HCT116 (cell line): ENCODE measurements at regions not wholly inside any gene's neighbourhood (a gene's known extent, or its start where the extent isn't known, plus 50 kb on each side); places are given as distances from the start of the nearest gene placed in this dataset.

Experiments used
- ATAC-seq: fragments of 200-7000 bp; cut with Tn5 transposase; 2 replicates; pipeline ENCODE4 v1.9.1; 2020; ENCODE audit warnings: mild to moderate bottlenecking, moderate library complexity
- BruUV-seq: library from RNA; stranded (reverse); fragments of 400-500 nt; replicated peaks from 2 replicates; lab custom pipeline; 2021; lab: Mats Ljungman, UMichigan
- CTCF ChIA-PET: fragments of 300-600 bp; sonication (Branson Sonifier 250); formaldehyde crosslinking; loops from one replicate; lab custom pipeline; 2021; ENCODE audit warnings: antibody characterized with exemption; lab: Charles Lee
- POLR2A ChIA-PET: fragments of 300-600, 350-600 bp; sonication (Branson Sonifier 250); formaldehyde crosslinking; loops from one replicate; lab custom pipeline; 2021; ENCODE audit warnings: antibody characterized with exemption; lab: Charles Lee
- RAD21 ChIA-PET, 2 experiments: fragments of 300-600 bp; sonication (Branson Sonifier 250); formaldehyde crosslinking; loops; one replicate each; lab custom pipeline; 2023; ENCODE audit warnings: low total read pairs in 2 of 2; ENCODE audit not compliant: uncharacterized antibody in 2 of 2, unreplicated experiment in 2 of 2, low non-redundant PET in 1 of 2; lab: Charles Lee
- DNase-seq: peaks from one replicate; pipeline ENCODE4 v3.0.0-alpha.2; 2010; ENCODE audit warnings: low read depth, low spot score
- H2AFZ ChIP-seq: fragments of 200-600 bp; shearing (Covaris generic), sonication (generic); 2 replicates; pipeline ENCODE4 v1.6.1; 2017; ENCODE audit warnings: low read depth, mixed run types, mixed read lengths, antibody characterized with exemption, low read length; ENCODE audit not compliant: poor library complexity, severe bottlenecking
- H3K27ac ChIP-seq: 2 replicates; pipeline ENCODE4 v1.5.1; 2012; ENCODE audit warnings: low read depth, low read length
- H3K27me3 ChIP-seq: fragments of 200-600 bp; sonication (generic); 2 replicates; pipeline ENCODE4 v1.6.1; 2016; ENCODE audit warnings: mixed run types, low read length, mixed read lengths; ENCODE audit not compliant: insufficient read depth
- H3K36me3 ChIP-seq, 2 experiments: fragments of 200-500 bp in 1 of 2; fragments of 200-600 bp in 1 of 2; sonication (Bioruptor generic) in 1 of 2; sonication (generic) in 1 of 2; 2 replicates each; pipeline versions ENCODE4 v1.5.1 to v1.6.1; 2014 to 2016; ENCODE audit warnings: low read length in 2 of 2, inconsistent platforms in 1 of 2, mixed read lengths in 1 of 2, mixed run types in 1 of 2; ENCODE audit not compliant: insufficient read depth in 2 of 2, control insufficient read depth in 1 of 2
- H3K4me1 ChIP-seq, 2 experiments: fragments of 200-600 bp in 1 of 2; sonication (generic) in 1 of 2; 2 replicates each; pipeline versions ENCODE4 v1.5.1 to v1.6.1; 2012 to 2017; ENCODE audit warnings: low read length in 2 of 2, inconsistent platforms in 1 of 2, mild to moderate bottlenecking in 1 of 2, mixed read lengths in 1 of 2, mixed run types in 1 of 2, moderate library complexity in 1 of 2; ENCODE audit not compliant: insufficient read depth in 2 of 2, control insufficient read depth in 1 of 2
- H3K4me2 ChIP-seq: fragments of 200-600 bp; sonication (generic); 2 replicates; pipeline ENCODE4 v1.6.1; 2017; ENCODE audit warnings: mixed run types, low read length, mixed read lengths
- H3K4me3 ChIP-seq, 2 experiments: fragments of 200-600 bp in 1 of 2; sonication (generic) in 1 of 2; replicated peaks in 1 of 2; 2 replicates each; pipeline ENCODE4 v1.5.1; 2011 to 2016; ENCODE audit warnings: low read length in 2 of 2, control low read depth in 1 of 2, low read depth in 1 of 2, mild to moderate bottlenecking in 1 of 2, mixed read lengths in 1 of 2, mixed run types in 1 of 2
- H3K79me2 ChIP-seq: fragments of 200-600 bp; sonication (generic); 2 replicates; pipeline ENCODE4 v1.6.1; 2017; ENCODE audit warnings: mild to moderate bottlenecking, mixed run types, low read length, moderate library complexity, mixed read lengths; ENCODE audit not compliant: insufficient read depth
- H3K9ac ChIP-seq: fragments of 200-600 bp; sonication (generic); 2 replicates; pipeline ENCODE4 v1.6.1; 2016; ENCODE audit warnings: low read length, mixed read lengths
- H3K9me2 ChIP-seq: fragments of 200-600 bp; sonication (generic), shearing (Covaris generic); 2 replicates; pipeline ENCODE4 v1.6.1; 2017; ENCODE audit warnings: mixed run types, mild to moderate bottlenecking, moderate library complexity; ENCODE audit not compliant: insufficient read depth
- H3K9me3 ChIP-seq, 2 experiments: fragments of 200-500 bp in 1 of 2; fragments of 200-600 bp in 1 of 2; sonication (Bioruptor generic) in 1 of 2; sonication (generic) in 1 of 2; 2 replicates each; pipeline ENCODE4 v1.6.1; 2014 to 2017; ENCODE audit warnings: low read length in 2 of 2, mixed read lengths in 2 of 2, inconsistent platforms in 1 of 2, low read depth in 1 of 2, mild to moderate bottlenecking in 1 of 2, mixed run types in 1 of 2, moderate library complexity in 1 of 2; ENCODE audit not compliant: control insufficient read depth in 1 of 2, insufficient read depth in 1 of 2
- H4K20me1 ChIP-seq: fragments of 200-600 bp; sonication (generic), shearing (Covaris generic); 2 replicates; pipeline ENCODE4 v1.6.1; 2017; ENCODE audit warnings: mixed run types, mild to moderate bottlenecking, moderate library complexity; ENCODE audit not compliant: insufficient read depth
- EGR1 ChIP-seq: IDR thresholded peaks from 2 replicates; pipeline ENCODE4 v1.6.1; 2012; ENCODE audit warnings: low read depth
- EZH2phosphoT487 ChIP-seq: fragments of 200-600 bp; IDR thresholded peaks from 2 replicates; pipeline ENCODE4 v1.6.1; 2018; ENCODE audit warnings: antibody characterized with exemption, borderline replicate concordance
- FOSL1 ChIP-seq: IDR thresholded peaks from 2 replicates; pipeline ENCODE4 v1.6.1; 2012; ENCODE audit warnings: low read depth
- JUND ChIP-seq: IDR thresholded peaks from 2 replicates; pipeline ENCODE4 v1.6.1; 2012
- POLR2AphosphoS5 ChIP-seq: IDR thresholded peaks from 2 replicates; pipeline ENCODE4 v1.6.1; 2011; ENCODE audit warnings: mild to moderate bottlenecking, low read depth, low read length, moderate library complexity
- RAD21 ChIP-seq: IDR thresholded peaks from 2 replicates; pipeline ENCODE4 v1.6.1; 2012; ENCODE audit warnings: low read depth, mild to moderate bottlenecking
- SP1 ChIP-seq: IDR thresholded peaks from 2 replicates; pipeline ENCODE4 v1.6.1; 2012; ENCODE audit warnings: low read depth
- intact Hi-C: fragments of 100-400 bp; cut with micrococcal nuclease; formaldehyde crosslinking; loops from 2 replicates; pipeline ENCODE4 v1.10.0; 2022
- TF ChIP-seq, protein P1 (sequence below): IDR thresholded peaks from 2 replicates; pipeline ENCODE4 v1.6.1; 2012; ENCODE audit warnings: low read depth

DNA sequence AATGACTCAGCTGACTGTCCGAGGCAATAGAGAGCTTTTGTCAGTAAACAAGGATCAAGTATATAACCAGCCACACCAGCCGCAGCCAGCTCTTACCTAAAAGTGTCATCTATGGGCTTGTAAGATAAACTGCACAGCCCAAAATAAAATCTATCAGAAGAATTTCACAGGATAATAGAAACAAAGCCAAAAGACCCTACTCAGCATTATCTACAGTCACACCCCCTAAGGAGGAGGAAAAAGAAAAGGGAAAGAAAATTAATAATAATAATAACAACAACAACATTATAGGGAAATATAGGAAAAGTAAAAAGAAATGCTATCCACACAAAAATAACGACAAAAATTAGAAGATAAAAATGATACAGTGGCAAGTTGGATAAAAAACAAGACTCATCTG lies 1883.8 kb downstream of the OLFM4 start (continued):
- no peak for TF ChIP-seq EGR1
- TF ChIP-seq JUND: no peak

DNA sequence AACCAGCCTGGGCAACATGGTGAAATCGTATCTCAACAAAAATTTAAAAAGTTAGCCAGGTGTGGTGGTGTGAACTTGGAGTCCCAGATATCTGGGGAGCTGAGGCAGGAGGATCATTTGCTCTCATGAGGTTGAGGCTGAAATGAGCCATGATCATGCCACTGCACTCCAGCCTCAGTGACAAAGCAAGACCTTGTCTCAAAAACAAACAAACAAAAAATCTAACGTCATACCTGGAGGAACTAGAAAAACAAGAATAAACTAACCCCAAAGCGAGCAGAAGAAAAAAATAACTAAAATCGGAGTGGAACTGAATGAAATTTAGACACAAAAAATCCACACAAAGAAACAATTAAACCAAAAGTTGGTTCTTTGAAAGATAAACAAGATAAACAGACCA lies 1885.1 kb downstream of the OLFM4 start:
- peaks cover 15 to 22% of the 10 kb centered on the region in 2 experiments; a peak in 2 of 4 replicates for H3K9me3 ChIP-seq
- H2AFZ ChIP-seq: no peak overlapping the region
- ATAC-seq (no peak), DNase-seq (no peak)
- no peak overlapping the region for H3K9ac ChIP-seq
- no peaks in the 10 kb centered on the region for H3K36me3 ChIP-seq
- no peaks in the 10 kb centered on the region for H4K20me1 ChIP-seq
- BruUV-seq: no TSS peak
- TF ChIP-seq EGR1 (no peak), JUND (no peak), FOSL1 (no peak), RAD21 (no peak), POLR2AphosphoS5 (no peak), SP1 (no peak), EZH2phosphoT487 (no peak)
- TF ChIP-seq, protein P1, sequence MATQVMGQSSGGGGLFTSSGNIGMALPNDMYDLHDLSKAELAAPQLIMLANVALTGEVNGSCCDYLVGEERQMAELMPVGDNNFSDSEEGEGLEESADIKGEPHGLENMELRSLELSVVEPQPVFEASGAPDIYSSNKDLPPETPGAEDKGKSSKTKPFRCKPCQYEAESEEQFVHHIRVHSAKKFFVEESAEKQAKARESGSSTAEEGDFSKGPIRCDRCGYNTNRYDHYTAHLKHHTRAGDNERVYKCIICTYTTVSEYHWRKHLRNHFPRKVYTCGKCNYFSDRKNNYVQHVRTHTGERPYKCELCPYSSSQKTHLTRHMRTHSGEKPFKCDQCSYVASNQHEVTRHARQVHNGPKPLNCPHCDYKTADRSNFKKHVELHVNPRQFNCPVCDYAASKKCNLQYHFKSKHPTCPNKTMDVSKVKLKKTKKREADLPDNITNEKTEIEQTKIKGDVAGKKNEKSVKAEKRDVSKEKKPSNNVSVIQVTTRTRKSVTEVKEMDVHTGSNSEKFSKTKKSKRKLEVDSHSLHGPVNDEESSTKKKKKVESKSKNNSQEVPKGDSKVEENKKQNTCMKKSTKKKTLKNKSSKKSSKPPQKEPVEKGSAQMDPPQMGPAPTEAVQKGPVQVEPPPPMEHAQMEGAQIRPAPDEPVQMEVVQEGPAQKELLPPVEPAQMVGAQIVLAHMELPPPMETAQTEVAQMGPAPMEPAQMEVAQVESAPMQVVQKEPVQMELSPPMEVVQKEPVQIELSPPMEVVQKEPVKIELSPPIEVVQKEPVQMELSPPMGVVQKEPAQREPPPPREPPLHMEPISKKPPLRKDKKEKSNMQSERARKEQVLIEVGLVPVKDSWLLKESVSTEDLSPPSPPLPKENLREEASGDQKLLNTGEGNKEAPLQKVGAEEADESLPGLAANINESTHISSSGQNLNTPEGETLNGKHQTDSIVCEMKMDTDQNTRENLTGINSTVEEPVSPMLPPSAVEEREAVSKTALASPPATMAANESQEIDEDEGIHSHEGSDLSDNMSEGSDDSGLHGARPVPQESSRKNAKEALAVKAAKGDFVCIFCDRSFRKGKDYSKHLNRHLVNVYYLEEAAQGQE: no peak
- no peaks in the 10 kb centered on the region for H3K79me2 ChIP-seq
- H3K9me2 ChIP-seq: no peaks in the 10 kb centered on the region
- CTCF ChIA-PET: no interaction called here
- RAD21 ChIA-PET: no interaction called here
- H3K27me3 ChIP-seq: no peaks in the 10 kb centered on the region
- H3K27ac ChIP-seq: no peak overlapping the region
- H3K4me1 ChIP-seq: no peaks in the 10 kb centered on the region
- no peak overlapping the region for H3K4me2 ChIP-seq
- POLR2A ChIA-PET: no interaction called here
- intact Hi-C loops: no loop called here
- no peak overlapping the region for H3K4me3 ChIP-seq
